RPMI7951 (cell line): ENCODE measurements at regions not wholly inside any gene's neighbourhood (a gene's known extent, or its start where the extent isn't known, plus 50 kb on each side); places are given as distances from the start of the nearest gene placed in this dataset.

Source experiments
- DNase-seq: peaks from one replicate; pipeline ENCODE4 v3.0.0-alpha.2; 2012; ENCODE audit warnings: low read depth

- no peak for DNase-seq
Observed at GRCh38 chr5:92801911-92802310, 779.1 kb downstream of the NR2F1-AS1 start.

- no peak for DNase-seq
Observed at GRCh38 chr5:92800365-92800764, 780.7 kb downstream of the NR2F1-AS1 start.

GRCh38 chr5:92795633-92796032 lies 785.4 kb downstream of the NR2F1-AS1 start:
- DNase-seq: no peak

- DNase-seq: no peak
Observed at GRCh38 chr5:92780057-92780456, 801.0 kb downstream of the NR2F1-AS1 start.

GRCh38 chr5:92779536-92779935 lies 801.5 kb downstream of the NR2F1-AS1 start:
- no peak for DNase-seq

GRCh38 chr5:92778261-92778660 lies 802.8 kb downstream of the NR2F1-AS1 start:
- no peak for DNase-seq

GRCh38 chr5:92777421-92777820 lies 803.6 kb downstream of the NR2F1-AS1 start:
- DNase-seq: no peak

- no peak for DNase-seq
Observed at GRCh38 chr5:92775711-92776615, 805.1 kb downstream of the NR2F1-AS1 start.

- no peak for DNase-seq
Observed at GRCh38 chr5:92769978-92770377, 811.0 kb downstream of the NR2F1-AS1 start.

GRCh38 chr5:92761585-92761984 lies 819.4 kb downstream of the NR2F1-AS1 start:
- DNase-seq: no peak

- DNase-seq: no peak
Observed at GRCh38 chr5:92760550-92760949, 820.5 kb downstream of the NR2F1-AS1 start.

- DNase-seq: no peak
Observed at GRCh38 chr5:92758552-92758951, 822.5 kb downstream of the NR2F1-AS1 start.

- DNase-seq: peak; percentile 0
Observed at GRCh38 chr5:92749943-92750342, 831.1 kb downstream of the NR2F1-AS1 start.

- no peak for DNase-seq
Observed at GRCh38 chr5:92748072-92748676, 832.8 kb downstream of the NR2F1-AS1 start.

- no peak for DNase-seq
Observed at GRCh38 chr5:92741906-92742305, 839.1 kb downstream of the NR2F1-AS1 start.

GRCh38 chr5:92734211-92734940 lies 846.6 kb downstream of the NR2F1-AS1 start:
- DNase-seq: no peak

- DNase-seq: no peak
Observed at GRCh38 chr5:92730486-92730885, 850.5 kb downstream of the NR2F1-AS1 start.

- DNase-seq: no peak
Observed at GRCh38 chr5:92729088-92729487, 851.9 kb downstream of the NR2F1-AS1 start.

- no peak for DNase-seq
Observed at GRCh38 chr5:92715946-92716520, 865.0 kb downstream of the NR2F1-AS1 start.

GRCh38 chr5:92713826-92714225 lies 867.2 kb downstream of the NR2F1-AS1 start:
- no peak for DNase-seq

- no peak for DNase-seq
Observed at GRCh38 chr5:92713335-92713743, 867.7 kb downstream of the NR2F1-AS1 start.

- DNase-seq: no peak
Observed at GRCh38 chr5:92711956-92712355, 869.1 kb downstream of the NR2F1-AS1 start.
